ENCODE measurements at regions not wholly inside any gene's neighbourhood (a gene's known extent, or its start where the extent isn't known, plus 50 kb on each side); places are given as distances from the start of the nearest gene placed in this dataset.

GRCh38 chr4:30002341-30002740 is 717.8 kb upstream of the PCDH7 start:
- TF ChIP-seq, protein P1, sequence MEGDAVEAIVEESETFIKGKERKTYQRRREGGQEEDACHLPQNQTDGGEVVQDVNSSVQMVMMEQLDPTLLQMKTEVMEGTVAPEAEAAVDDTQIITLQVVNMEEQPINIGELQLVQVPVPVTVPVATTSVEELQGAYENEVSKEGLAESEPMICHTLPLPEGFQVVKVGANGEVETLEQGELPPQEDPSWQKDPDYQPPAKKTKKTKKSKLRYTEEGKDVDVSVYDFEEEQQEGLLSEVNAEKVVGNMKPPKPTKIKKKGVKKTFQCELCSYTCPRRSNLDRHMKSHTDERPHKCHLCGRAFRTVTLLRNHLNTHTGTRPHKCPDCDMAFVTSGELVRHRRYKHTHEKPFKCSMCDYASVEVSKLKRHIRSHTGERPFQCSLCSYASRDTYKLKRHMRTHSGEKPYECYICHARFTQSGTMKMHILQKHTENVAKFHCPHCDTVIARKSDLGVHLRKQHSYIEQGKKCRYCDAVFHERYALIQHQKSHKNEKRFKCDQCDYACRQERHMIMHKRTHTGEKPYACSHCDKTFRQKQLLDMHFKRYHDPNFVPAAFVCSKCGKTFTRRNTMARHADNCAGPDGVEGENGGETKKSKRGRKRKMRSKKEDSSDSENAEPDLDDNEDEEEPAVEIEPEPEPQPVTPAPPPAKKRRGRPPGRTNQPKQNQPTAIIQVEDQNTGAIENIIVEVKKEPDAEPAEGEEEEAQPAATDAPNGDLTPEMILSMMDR (IDR thresholded peaks at IDR 0.05; ENCODE audit: low read depth, low read length), result no peak
- H3K4me3 ChIP-seq (replicated peaks in 1 of 2; ENCODE audit: low read depth in 2 of 2, low read length in 2 of 2), result no peak overlapping the region
- DNase-seq (ENCODE audit: low read depth in 2 of 2), result no peak

DNA sequence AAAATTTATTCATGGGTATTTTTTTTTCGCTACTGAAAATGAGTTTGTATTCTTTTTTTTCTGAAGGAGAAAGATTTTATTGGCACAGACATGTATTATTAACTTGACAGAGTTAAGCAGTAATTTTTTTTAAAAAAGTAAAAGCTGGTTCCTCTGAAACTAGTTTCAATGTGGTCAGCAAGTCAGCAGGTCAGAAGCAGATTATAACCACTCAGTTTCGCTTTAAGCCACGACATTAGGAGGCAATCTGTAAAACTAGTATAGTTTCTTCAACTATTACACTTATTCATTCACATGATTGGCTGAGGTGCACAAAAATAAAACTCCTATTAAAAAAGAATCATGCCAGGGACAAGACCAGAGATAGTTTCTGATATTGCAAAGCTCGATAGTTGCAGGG is 714.2 kb upstream of the PCDH7 start:
- DNase-seq (ENCODE audit: low read depth in 2 of 2), result no peak

DNA sequence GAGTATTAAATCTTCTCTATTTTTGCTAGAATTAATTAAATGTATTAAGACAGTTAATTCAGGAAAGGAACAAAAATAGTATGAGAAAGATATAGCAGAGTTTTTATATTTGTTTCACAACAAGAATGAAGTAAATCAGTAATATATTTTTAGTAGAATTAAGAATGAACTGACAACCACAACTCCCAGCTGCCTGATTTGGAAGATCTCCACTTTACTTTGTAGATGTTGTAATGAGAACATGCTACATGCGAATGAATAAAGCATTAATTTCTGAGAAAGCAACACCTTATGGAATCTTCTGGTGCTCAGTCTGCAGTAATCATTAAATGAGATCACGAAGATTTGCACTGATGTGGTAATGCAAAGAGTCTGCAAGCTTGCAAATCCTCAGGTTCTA is 695.6 kb upstream of the PCDH7 start:
- TF ChIP-seq, protein P1 (IDR thresholded peaks at IDR 0.05; ENCODE audit: low read depth, low read length), result no peak
- DNase-seq (ENCODE audit: low read depth in 2 of 2), result no peak
- no peak overlapping the region for H3K4me3 ChIP-seq (replicated peaks in 1 of 2; ENCODE audit: low read depth in 2 of 2, low read length in 2 of 2)

More for the DNA sequence above, 714.2 kb upstream of the PCDH7 start:
- TF ChIP-seq, protein P1 (IDR thresholded peaks at IDR 0.05; ENCODE audit: low read depth, low read length), result no peak
- H3K4me3 ChIP-seq (replicated peaks in 1 of 2; ENCODE audit: low read depth in 2 of 2, low read length in 2 of 2), result no peak overlapping the region

GRCh38 chr4:30028826-30029225 is 691.3 kb upstream of the PCDH7 start:
- H3K4me3 ChIP-seq (replicated peaks in 1 of 2; ENCODE audit: low read depth in 2 of 2, low read length in 2 of 2), result no peak overlapping the region
- DNase-seq (ENCODE audit: low read depth in 2 of 2), result no peak
- TF ChIP-seq, protein P1 (IDR thresholded peaks at IDR 0.05; ENCODE audit: low read depth, low read length), result no peak

DNA sequence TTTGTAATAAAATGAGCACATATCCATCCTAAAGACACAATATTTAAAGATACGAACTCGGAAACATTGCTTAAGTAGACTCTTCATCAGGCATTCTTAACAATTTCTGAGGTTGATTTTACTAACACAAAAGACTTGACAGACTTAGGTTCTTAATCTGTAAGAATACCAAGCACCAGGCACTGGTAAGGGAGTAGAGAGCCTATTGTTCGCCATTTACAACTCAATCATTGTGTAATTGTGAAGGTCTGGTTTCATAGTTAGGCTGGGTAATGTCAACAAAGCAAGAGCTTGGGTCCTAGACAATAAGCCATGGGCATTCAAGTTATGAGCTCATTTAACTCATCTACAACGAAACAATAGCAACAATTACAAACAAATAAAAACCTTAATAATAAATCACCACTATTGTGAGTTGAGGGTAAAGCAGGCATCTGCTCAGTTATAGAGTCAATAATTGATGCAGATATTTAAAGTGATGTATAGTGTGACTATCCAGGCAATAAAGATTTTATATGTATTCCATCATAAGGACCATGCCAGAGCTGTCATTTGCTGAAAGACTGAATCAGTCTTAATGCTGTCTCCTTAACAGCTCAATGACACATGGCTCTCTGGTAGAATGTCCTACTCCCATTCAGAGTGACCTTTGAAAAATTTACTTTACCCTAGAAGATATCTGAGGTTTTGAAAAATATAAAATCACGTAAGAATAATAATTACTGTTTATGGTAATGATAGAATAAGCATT is 664.0 kb upstream of the PCDH7 start:
- no peak overlapping the region for H3K4me3 ChIP-seq (replicated peaks in 1 of 2; ENCODE audit: low read depth in 2 of 2, low read length in 2 of 2)
- DNase-seq (ENCODE audit: low read depth in 2 of 2), result no peak
- TF ChIP-seq, protein P1 (IDR thresholded peaks at IDR 0.05; ENCODE audit: low read depth, low read length), result no peak

DNA sequence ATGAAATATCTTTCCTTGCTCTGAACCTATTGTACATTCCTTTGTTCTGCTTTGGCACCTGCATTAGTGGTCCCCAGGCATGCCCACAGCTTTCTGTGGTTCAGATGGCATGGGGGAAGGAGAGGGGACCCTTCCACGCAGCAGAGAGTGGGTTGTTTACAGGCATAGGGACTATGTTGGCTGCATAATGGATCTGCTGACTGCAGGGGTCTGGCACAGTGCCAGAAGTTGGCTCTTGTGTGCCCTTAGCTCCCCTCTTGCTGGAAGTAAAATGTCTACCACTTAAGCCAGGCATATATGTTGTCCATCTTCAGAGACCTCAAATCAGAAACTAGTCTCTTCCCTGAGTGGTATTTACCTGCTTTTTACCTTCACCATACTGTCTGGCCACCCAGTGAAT is 651.9 kb upstream of the PCDH7 start:
- DNase-seq (ENCODE audit: low read depth in 2 of 2), result peak; percentile 0
- no peak overlapping the region for H3K4me3 ChIP-seq (replicated peaks in 1 of 2; ENCODE audit: low read depth in 2 of 2, low read length in 2 of 2)
- TF ChIP-seq, protein P1 (IDR thresholded peaks at IDR 0.05; ENCODE audit: low read depth, low read length), result no peak

Data from cardiac fibroblast (primary cell).